22Rv1 (cell line): ENCODE measurements at regions not wholly inside any gene's neighbourhood (a gene's known extent, or its start where the extent isn't known, plus 50 kb on each side); places are given as distances from the start of the nearest gene placed in this dataset.

ENCODE experiments used
- ZFX ChIP-seq: fragments of 450-650 bp; IDR thresholded peaks from 2 replicates; pipeline ENCODE4 v1.6.1; 2017; ENCODE audit warnings: antibody characterized with exemption, borderline replicate concordance
- TF ChIP-seq, protein P1 (sequence below): fragments of 450-650 bp; IDR thresholded peaks from 2 replicates; pipeline ENCODE4 v1.5.1; 2017; ENCODE audit warnings: mild to moderate bottlenecking

DNA sequence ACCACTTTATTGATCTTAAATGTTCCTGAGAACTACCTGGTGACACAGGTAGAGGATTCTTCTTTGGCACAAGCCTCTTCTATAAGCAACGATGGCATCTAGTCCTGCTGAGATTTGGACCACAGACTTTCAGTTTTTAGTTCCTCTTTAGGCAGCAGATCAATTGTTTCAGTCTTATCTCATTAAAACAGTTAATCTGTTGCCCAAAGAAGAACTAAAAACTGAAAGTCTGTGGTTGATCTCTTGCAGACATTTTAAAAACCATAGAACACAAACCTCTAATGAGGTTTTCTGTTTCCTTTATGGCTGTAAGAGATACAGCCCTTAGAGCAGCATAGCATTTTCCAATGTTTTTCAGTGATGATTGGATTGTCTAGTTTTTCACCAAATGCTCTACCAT lies 480.9 kb downstream of the MTRR start:
- TF ChIP-seq, protein P1, sequence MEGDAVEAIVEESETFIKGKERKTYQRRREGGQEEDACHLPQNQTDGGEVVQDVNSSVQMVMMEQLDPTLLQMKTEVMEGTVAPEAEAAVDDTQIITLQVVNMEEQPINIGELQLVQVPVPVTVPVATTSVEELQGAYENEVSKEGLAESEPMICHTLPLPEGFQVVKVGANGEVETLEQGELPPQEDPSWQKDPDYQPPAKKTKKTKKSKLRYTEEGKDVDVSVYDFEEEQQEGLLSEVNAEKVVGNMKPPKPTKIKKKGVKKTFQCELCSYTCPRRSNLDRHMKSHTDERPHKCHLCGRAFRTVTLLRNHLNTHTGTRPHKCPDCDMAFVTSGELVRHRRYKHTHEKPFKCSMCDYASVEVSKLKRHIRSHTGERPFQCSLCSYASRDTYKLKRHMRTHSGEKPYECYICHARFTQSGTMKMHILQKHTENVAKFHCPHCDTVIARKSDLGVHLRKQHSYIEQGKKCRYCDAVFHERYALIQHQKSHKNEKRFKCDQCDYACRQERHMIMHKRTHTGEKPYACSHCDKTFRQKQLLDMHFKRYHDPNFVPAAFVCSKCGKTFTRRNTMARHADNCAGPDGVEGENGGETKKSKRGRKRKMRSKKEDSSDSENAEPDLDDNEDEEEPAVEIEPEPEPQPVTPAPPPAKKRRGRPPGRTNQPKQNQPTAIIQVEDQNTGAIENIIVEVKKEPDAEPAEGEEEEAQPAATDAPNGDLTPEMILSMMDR: no peak
- no peak for TF ChIP-seq ZFX
